ENCODE measurements at regions not wholly inside any gene's neighbourhood (a gene's known extent, or its start where the extent isn't known, plus 50 kb on each side); places are given as distances from the start of the nearest gene placed in this dataset.

DNA sequence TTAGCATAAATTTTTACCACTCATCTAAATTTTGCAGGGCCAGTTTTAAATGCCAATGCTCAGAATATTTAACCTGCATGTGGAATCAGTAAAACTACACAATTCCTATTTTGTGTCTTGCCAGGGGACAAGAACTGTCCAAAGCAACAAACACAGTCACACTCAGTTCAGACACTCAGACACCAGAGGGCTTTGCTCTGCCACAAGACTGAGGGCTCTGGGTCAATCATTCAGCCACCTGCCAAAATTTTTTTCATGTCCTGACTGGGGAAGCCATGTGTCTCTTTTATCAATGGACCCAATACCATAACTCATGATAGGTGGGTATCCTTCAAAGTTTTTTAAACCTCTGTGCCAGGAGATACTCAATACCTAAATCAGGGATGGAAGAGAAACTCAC is 304.0 kb upstream of the ANO3 start:
- no peak for FAIRE-seq
- no peak for DNase-seq (ENCODE audit: low spot score)

DNA sequence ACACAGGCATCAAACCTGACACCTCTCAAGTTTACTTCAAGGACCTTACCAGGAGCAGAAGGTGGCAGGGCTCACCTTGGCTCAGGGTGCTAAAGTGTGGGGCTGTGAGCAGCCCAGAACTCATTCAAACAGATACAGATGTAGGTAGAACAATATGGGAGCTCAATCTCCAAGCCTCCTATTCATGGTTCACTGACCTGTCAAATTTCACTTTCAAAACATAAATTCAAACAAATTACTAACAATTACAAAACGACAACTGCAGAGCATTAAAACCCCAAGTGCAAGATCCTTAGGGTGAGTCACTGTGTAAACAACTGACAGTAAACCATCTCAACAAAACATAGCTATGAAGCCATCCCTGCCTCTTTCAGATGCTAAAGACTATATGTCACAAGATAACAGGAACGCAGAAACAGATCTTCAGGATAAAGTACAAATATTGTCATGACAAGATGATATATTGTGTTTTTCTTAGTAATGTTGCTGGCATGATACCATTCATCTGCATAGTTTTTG is 303.5 kb upstream of the ANO3 start:
- FAIRE-seq, result no peak
- DNase-seq (ENCODE audit: low spot score), result peak; percentile 9

DNA sequence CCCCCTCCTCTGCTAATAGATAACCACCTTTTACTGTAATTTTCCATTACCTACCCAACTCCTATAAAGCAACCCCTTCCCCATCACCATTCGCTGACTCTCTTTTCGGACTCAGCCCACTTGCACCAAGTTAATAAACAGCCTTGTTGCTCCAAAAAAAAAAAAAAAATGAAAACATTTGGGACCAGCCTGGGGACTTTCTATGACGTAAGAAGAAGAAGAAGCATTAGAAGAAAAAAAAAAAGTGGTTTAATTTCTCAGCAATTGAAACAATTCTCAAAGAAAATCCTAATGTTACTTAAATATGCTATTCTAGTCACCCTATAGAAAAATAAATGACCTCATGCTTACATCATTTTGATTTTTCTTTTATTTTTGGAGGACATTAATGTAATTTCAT is 301.5 kb upstream of the ANO3 start:
- DNase-seq (ENCODE audit: low spot score) (no peak), FAIRE-seq (no peak)

DNA sequence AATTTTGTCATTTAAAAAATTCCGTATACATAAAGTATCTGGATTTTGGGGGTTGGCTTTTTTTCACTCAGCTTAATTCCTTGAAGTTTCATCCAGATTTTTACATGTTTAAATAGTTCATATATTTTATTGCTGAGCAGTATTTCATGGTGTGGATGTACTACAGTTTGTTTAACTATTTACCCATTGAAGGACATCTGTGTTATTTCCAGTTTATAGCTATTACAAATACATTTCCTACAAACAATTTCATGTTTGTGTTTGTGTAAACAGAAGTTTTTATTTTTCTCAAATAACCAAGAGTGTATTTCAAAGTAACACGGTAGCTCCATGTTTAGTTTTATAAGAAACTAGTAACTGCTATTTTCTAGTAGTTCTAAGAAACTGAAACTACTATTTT is 299.7 kb upstream of the ANO3 start:
- FAIRE-seq (no peak), DNase-seq (ENCODE audit: low spot score) (no peak)

DNA sequence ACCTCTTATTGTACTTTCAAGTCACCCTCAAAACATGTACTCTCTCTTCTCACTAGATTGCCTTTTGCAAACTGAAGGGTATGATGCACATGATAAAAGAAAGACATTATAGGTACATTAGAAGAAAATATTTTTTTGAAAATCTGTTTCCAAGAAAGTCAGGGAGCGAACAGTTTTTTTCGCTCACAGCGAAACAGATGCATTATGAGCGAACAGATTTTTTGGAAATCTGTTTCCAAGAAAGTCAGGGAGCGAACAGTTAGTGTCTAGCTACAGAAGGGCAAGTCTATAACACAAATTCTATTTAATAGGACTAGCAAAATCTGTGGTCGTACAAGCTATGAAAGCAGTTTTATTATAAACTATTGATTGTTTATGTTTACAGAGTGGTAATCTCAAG is 296.2 kb upstream of the ANO3 start:
- DNase-seq (ENCODE audit: low spot score), result no peak
- FAIRE-seq, result no peak

DNA sequence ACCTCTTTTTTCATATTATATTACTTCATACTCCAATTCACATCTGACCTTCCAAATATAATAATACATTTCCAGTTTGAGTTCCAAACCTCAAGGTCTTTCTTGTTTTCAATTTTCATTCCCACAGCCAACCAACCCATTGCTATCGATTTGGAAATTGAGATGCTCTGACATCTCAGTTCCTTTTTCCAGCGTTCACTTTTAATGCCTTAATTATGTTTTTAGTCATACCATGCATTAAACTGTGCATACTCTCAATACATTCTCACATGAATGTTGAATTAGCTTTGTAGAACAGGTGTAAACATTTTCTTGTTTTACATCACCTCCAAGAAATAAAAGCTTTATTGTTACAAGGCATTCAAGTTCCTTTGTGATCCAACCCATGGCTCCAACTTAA is 294.2 kb upstream of the ANO3 start:
- FAIRE-seq, result no peak
- DNase-seq (ENCODE audit: low spot score), result no peak

DNA sequence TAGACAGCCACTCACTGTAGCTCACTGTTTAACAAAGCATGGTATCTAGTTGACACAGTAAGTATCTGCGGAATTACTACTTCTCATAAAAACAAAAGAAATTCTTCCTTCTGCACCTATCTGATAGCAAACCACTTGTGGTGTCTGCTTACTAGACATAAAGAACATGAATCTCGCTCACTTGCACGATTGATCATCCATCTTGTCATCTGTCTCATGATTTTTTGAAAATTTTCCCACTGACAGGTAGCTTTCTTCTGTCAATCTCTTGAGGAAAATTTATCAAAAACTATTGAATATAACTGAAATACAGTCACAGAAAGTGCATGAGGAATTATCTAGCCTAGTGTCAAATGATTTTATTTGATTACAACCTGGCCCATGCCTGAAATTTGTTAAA is 291.6 kb upstream of the ANO3 start:
- DNase-seq (ENCODE audit: low spot score) (no peak), FAIRE-seq (no peak)

DNA sequence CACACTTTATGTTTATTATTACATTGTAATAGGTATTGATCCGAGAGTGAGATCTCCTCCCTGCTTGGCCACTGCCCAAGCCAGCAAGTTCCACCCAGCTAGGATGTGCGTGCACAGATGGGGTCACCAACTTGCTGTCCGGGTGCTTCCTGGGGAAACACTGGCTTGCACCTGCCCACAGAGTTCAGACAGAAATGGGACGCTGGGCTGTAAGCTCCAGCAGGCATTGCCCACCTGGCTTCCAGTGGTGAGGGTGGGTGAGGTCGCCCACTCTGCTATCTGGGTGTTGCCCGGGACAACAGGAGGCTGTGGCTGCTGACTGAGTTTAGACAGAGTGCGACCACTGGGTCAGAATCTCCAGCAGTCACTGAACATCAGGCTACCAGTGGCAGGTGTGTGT is 289.8 kb upstream of the ANO3 start:
- DNase-seq (ENCODE audit: low spot score) (no peak), FAIRE-seq (no peak)

DNA sequence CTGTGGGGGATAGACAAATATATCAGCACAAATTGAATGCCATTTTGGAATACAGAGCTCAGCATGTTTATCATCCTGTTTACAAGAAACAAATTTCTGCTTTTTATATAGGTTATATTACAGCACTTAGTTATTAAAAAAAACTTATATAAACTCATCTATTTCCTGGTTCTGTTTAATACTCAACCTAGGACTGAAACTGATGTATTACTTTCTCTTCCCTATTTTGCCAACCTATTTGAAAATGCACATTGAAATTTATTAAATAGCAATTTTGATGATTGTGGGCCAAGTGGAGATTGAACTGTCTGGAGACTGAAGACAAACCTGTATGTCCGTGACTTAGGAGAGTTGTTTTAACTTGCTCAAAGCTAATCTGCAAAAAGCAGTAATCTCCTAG is 288.3 kb upstream of the ANO3 start:
- DNase-seq (ENCODE audit: low spot score), result no peak
- no peak for FAIRE-seq

DNA sequence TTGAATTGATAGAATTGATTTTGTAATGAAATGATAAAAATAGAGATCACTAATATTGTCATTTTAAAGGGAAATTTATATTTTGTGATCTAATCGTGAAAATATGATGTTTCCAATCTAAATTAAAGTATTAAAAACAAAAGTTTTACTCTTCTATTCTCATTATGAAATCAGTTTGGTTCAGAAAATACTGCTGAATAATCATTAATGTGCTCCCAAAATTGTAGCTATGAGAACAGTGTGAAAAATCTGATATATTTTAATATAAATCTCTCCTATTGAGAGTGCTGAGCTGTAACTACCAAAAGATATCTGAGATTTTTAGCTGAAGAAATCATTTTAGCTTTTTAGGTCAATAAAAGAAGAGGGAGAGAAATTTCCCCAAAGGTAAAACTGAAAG is 287.5 kb upstream of the ANO3 start:
- FAIRE-seq (no peak), DNase-seq (ENCODE audit: low spot score) (no peak)

DNA sequence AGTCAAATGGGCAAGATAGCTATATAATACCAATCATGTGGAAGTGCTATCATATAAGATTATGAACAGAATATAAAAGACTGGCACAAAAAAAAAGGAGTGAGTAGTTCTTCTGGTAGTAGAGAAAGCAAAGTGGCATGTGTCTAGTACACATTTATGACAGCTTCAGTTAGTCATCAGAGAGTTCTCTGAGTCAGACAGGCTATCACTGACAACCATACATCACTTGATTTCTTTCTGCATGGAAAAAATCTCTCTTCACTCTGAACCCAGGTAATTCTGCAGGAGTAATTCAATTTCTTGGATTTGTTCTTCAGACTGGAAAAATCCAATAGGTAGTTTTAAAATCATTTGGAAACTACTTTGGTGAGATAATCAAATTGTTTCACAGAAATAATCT is 286.8 kb upstream of the ANO3 start:
- FAIRE-seq (no peak), DNase-seq (ENCODE audit: low spot score) (no peak)

DNA sequence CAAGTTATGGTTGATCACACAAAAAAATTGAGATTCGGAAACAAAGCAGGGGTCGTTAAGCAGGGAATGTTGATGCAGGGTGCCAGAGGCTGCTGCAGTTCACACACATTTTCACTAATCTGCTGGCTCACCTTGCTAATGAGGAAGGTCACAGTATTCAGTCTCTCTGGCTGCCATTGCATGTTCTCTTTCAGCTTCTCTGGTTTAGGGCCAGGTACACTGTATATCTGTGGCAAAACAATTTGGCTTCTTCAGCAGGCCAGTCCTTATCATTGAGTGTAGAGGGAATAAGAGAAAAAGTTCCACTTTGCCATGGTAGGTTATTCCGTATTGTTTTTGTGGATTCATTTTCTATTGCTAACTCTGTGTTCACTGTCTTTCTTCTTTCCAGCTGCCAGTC is 283.7 kb upstream of the ANO3 start:
- no peak for FAIRE-seq
- DNase-seq (ENCODE audit: low spot score), result no peak

DNA sequence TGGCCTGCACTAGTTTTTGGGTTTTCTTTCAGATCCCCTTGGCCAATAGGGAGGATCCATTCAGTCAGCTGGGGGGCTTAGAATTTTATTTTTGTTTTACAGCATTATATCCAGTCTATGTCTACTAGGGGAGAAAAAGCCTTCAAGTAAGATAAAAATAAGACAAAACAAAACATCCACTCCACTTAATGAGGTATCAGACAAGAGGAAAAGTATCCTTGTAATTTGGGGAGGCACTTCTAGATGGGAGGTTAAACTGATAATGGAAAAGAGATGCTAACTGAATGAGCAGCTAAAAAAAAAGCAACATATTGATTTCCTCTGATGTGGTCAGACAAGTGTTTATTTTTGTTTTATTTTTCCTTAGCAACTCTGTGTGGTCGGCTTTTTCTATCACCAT is 278.0 kb upstream of the ANO3 start:
- DNase-seq (ENCODE audit: low spot score), result no peak
- FAIRE-seq, result no peak

DNA sequence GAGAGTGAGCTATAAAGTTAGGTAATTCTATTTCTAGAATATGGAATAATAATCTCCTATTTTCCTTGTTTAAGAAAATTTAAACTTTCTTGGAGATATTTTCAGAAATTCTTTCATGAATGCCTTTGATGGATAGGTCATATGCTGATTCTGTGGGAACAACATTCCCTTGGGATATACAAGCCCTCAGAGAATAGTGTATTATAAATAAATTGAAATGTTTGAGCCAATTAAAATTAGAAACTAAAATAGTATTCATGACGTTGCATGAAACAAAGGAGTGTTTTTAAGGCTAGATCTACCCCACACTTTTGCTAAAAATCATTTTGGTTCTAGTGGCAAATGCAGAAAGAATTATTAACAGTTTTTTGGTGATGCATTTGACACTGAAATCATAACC is 269.3 kb upstream of the ANO3 start:
- FAIRE-seq (no peak), DNase-seq (ENCODE audit: low spot score) (no peak)

DNA sequence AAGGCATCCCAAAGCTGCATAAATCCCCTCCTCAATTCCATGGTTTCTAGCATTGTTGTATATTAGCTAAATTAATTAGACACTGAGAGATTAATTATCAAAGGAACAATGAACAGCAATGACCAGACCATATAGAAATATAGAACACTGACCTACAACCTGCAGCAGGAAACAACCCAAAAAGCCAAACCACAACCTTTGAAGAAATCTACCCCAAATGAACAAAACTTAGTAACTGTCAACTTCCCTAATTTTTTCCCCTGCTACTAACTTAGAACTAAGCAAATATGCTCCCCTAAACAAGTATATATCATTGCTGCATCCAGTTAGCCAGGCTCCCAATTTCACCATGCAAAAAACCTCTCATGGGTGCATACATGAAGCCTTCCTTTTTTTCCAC is 268.0 kb upstream of the ANO3 start:
- FAIRE-seq, result no peak
- DNase-seq (ENCODE audit: low spot score), result no peak

DNA sequence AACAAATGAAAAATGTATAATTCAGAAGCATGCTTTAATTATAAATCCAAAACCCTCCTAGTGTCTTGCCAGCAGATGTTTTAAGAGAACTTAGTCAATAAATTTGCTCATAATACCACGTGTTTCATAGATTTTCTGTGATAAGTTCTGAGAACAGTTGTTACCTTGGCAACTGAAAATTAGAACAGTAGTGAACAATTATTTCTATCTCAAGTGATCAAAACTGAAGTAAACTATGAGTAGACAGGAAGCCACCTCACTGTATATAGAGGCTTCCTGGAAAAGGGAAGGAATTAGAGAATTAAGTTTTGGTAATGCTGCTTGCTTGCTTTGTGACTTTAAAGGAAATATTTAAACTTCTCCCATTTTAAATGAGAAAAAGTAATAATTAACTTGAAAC is 266.0 kb upstream of the ANO3 start:
- no peak for DNase-seq (ENCODE audit: low spot score)
- no peak for FAIRE-seq

DNA sequence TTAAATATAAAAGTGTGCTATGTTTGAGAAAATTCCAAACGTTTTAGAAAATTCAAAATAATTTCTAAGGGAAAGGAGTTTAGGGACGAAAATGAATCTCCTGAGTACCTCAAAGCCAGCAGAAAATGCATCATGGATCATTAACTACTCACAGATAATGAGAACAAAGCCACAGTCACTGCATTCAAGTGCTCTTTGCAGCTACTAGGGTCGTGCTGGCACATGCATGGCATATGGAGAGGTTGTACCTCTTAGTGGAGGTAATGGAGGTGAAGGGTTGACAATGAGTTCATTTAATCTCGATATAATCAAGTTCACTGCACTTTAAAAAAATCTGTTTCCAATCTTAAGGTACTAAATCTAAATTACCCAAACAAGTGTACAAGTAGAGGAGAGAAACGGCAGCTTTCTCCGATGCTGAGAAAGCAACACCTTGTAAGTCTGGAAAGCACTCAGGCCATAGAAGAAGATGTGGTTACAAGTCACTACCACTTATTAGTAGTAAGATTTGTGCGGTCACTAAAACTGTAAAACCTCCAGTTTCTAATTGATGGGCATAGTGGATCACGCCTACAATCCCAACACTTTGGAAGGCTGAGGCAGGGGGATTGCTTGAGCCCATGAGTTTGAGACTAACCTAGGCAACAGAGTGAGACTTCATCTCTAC is 261.1 kb upstream of the ANO3 start:
- FAIRE-seq, result no peak
- DNase-seq (ENCODE audit: low spot score), result no peak

DNA sequence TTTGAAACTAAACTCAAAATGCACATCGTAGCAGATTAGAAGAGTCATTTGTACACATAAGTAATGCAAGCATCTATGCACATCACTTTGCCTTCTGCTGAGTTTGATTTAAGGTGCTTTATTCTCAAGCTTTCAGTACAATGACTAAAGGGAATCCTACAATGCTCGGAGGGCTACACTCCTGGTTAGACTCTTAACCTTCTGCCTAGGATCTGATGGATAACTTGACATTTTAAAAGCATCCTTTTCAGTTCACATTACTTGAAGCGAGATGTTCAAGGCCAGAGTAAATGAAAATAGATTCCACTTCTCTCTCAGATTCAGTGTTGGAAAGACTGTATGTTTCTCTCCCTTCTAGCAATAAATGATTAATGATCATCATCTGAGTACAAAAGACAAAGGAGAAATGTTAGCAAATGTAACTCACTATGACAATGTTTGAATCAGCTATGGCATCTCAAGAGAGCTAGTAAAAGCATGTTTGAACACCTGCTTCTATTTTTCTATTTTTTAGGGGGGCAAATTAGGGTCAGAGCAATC is 259.2 kb upstream of the ANO3 start:
- FAIRE-seq, result no peak
- no peak for DNase-seq (ENCODE audit: low spot score)

DNA sequence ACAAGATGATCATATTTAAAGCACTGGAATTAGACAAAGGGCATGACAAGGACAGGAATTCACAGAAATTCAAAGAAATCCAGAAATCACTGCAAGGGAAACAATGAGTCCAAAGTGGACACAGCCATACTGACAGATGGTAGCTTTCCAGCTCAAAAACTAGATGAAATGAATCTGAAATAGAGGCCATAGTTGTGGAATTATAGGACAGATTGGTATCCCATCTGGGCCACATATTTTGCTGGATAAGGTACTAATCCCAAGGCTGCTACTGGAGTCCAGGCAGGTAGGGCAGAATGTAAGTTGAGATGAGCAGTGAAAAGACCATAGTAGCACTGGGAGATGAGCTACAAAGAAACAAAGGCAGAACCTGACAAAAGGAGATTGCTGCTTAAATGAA is 258.3 kb upstream of the ANO3 start:
- FAIRE-seq (no peak), DNase-seq (ENCODE audit: low spot score) (no peak)

DNA sequence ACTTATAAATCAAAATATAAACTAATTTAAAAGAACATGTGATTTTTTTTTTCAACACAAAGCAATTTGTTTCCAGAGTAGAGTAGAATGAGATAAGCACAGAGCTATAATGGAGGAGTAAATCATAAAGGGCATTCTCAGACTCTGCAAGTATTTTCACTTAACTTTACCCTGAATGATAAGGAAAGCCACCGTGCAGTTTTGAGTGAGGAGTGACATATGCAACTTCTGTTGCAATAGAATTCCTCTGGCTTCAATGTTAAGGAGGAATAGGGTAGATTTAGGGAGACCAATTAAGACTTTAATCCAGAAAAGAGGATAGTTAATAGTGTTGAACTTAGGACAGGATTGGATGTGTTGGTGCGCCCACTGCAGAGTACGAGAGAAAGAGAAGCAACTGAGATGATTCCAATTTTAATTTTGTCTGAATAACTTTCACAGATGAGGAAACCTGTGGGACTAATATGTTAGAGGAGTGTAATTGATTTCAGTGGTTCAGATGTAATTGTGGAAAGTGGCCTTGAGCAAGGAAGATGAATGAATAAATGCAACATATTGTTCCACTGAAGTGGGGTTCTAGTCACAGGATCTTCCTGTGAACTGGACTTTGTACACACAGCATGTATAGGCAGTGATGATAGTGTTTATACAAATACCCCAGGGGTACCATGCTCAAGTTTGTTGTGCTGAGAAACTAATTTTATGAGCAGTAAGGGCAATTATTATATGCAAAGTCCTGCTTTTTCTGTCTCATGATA is 255.5 kb upstream of the ANO3 start:
- FAIRE-seq (no peak), DNase-seq (ENCODE audit: low spot score) (no peak)

DNA sequence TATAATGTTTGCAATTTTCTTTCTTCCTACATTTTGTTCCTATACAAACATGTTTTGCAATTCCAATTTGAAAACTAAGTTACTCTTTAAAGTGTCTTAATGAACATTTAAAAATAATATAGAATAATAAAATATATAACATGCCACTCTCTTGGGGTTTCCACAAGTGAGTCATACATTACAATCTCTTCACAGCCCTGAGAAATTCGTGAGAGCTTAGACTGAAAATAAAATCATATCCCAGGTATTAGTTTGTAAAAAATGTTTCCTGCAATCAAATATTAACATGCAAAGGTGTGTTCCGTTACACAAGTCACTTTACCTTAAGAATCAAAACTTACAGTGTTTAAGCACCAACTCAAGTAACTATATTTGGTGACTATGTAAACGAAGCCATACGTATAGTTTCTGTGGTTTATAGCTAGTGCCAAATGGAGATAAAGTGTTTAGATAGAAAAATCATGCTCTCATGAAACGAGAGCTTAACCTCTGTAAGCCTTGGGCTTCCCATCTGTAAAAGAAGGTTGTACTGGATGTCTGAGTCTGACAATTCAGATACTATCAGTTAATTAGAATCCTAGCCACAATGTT is 253.6 kb upstream of the ANO3 start:
- FAIRE-seq (no peak), DNase-seq (ENCODE audit: low spot score) (no peak)

DNA sequence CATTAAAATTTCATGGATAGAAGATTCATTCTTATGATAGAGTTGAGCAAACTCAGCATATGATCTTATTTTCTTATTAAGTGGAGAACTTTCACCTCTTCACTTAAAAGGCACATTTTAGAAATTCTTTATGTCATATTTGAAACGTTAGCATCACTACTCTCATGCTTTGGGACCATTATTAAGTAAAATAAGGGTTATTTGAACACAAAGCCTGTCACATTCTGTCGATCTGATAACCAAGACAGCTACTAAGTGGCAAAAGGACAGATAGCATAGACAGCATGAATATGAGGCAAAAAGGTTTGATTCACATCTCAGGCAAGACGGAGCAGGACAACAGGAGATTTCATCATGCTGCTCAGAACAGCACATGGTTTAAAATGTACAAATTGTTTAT is 247.6 kb upstream of the ANO3 start:
- DNase-seq (ENCODE audit: low spot score) (no peak), FAIRE-seq (no peak)

DNA sequence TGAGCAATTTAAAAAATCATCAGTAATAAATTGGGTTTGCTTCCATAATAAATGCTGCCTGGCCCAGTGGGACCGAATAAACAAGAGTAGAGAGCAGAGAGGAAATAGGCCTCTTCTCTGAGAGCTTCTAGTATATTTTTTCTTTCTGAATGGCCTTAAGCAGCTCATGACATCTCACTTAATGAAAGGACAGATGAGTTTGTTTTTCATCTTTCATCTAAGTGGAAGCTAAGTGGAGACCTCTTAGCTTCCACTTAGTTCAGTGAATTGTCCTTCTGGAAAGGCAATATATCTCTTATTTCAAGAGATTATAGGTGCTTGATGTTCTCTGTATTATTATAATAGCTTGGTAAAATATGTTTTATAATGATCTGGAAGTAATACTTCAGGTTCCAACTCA is 245.9 kb upstream of the ANO3 start:
- FAIRE-seq, result no peak
- no peak for DNase-seq (ENCODE audit: low spot score)

Data from urothelium cell line (cell line).